K562 (cell line): ENCODE measurements at regions not wholly inside any gene's neighbourhood (a gene's known extent, or its start where the extent isn't known, plus 50 kb on each side); places are given as distances from the start of the nearest gene placed in this dataset.

Experiments used
- ARID1B ChIP-seq: fragments of 450-650 bp; IDR thresholded peaks from 2 replicates; pipeline ENCODE4 v1.6.1; 2016; ENCODE audit warnings: antibody characterized with exemption, mild to moderate bottlenecking, inconsistent platforms
- BHLHE40 ChIP-seq: IDR thresholded peaks from 2 replicates; pipeline ENCODE4 v1.6.1; 2011; ENCODE audit warnings: low read length, improper control_type of control experiment
- CREB1 ChIP-seq, 2 experiments: sonication (generic) in 1 of 2; formaldehyde crosslinking in 1 of 2; IDR thresholded peaks; 2 replicates each; pipeline versions ENCODE4 v1.6.1 to v1.8.0; 2012 to 2022; ENCODE audit warnings: inconsistent platforms in 1 of 2, mild to moderate bottlenecking in 1 of 2, missing genetic modification reagents in 1 of 2, moderate library complexity in 1 of 2
- CREBBP ChIP-seq: IDR thresholded peaks from one replicate; pipeline ENCODE4 v1.6.1; 2012; ENCODE audit warnings: low read depth, mild to moderate bottlenecking, control low read depth, inconsistent platforms, low read length
- HCFC1 ChIP-seq: IDR thresholded peaks from 2 replicates; pipeline ENCODE4 v1.6.1; 2012; ENCODE audit warnings: low read depth, low read length, improper control_type of control experiment
- MECOM ChIP-seq: fragments of 250-450 bp; sonication (Bioruptor Pico); IDR thresholded peaks from 2 replicates; pipeline ENCODE4 v1.8.0; 2022; ENCODE audit warnings: inconsistent platforms
- NR1H2 ChIP-seq: sonication (generic); formaldehyde crosslinking; IDR thresholded peaks from 2 replicates; pipeline ENCODE4 v1.4.0; 2020; ENCODE audit warnings: mild to moderate bottlenecking, missing genetic modification reagents
- THRAP3 ChIP-seq: fragments of 450-650 bp; IDR thresholded peaks from 2 replicates; pipeline ENCODE4 v1.6.1; 2016; ENCODE audit warnings: mild to moderate bottlenecking, inconsistent platforms, borderline replicate concordance
- YY1 ChIP-seq, 3 experiments: IDR thresholded peaks; 2 replicates each; pipeline ENCODE4 v1.6.1; 2011; ENCODE audit warnings: low read length in 2 of 3, mild to moderate bottlenecking in 2 of 3, moderate library complexity in 2 of 3, borderline replicate concordance in 1 of 3, control low read depth in 1 of 3, low read depth in 1 of 3; ENCODE audit not compliant: insufficient read depth in 3 of 3, insufficient replicate concordance in 2 of 3, control insufficient read depth in 1 of 3, insufficient read length in 1 of 3; ENCODE audit errors: extremely low read depth in 1 of 3
- ZNF24 ChIP-seq: fragments of 450-650 bp; IDR thresholded peaks from 2 replicates; pipeline ENCODE4 v1.6.1; 2016
- ZNF354B ChIP-seq: fragments of 250-450 bp; sonication (Bioruptor Pico); IDR thresholded peaks from 2 replicates; pipeline ENCODE4 v1.4.0; 2020
- ZNF76 ChIP-seq: fragments of 250-450 bp; sonication (Bioruptor Pico); IDR thresholded peaks from 2 replicates; pipeline ENCODE4 v1.4.0; 2020; ENCODE audit warnings: mild to moderate bottlenecking, moderate library complexity, borderline replicate concordance
- TF ChIP-seq, protein P1 (sequence below): sonication (generic); formaldehyde crosslinking; IDR thresholded peaks from 2 replicates; pipeline ENCODE4 v1.5.0; 2020; ENCODE audit warnings: missing genetic modification reagents
- TF ChIP-seq, protein P2 (sequence below), 3 experiments: IDR thresholded peaks in 2 of 3; conservative IDR thresholded peaks in 1 of 3; 2 replicates each; pipeline ENCODE4 v1.5.1; 2011 to 2012; ENCODE audit warnings: low read length in 3 of 3, mild to moderate bottlenecking in 3 of 3, control low read depth in 2 of 3, improper control_type of control experiment in 1 of 3, inconsistent platforms in 1 of 3, low read depth in 1 of 3, mixed read lengths in 1 of 3, moderate library complexity in 1 of 3; ENCODE audit not compliant: insufficient read depth in 2 of 3

DNA sequence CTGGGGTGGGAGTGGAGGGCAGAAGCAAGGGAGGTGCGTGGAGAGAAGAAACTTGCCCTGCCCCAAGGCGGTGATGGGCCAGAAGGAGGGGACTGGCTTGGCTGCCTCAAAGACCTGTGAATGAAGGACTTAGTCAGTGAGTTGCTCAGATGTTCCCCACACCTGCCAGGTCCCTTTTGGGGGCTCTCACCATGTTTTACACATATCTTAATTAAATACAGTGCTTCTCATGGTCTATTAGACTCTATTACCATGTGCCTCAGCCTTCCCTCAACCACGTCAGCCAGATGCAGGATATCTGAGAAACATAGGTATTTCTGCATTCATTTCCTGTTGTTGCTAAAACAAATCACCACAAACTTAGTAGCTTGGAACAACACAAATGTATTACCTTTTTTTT lies 429.5 kb downstream of the BUD13 start:
- no peak for TF ChIP-seq ZNF24
- TF ChIP-seq CREB1 (IDR thresholded peaks at IDR 0.05) = no peak
- TF ChIP-seq CREB1 (CRISPR knock-in tag; IDR thresholded peaks at IDR 0.05) = no peak
- TF ChIP-seq YY1 (IDR thresholded peaks at IDR 0.05; ENCODE audit: borderline replicate concordance in 1 of 3, control insufficient read depth in 1 of 3, extremely low read depth in 1 of 3, insufficient read depth in 3 of 3, insufficient read length in 1 of 3, insufficient replicate concordance in 2 of 3, low read depth in 1 of 3, low read length in 2 of 3) = no peak
- TF ChIP-seq CREBBP = no peak
- TF ChIP-seq, protein P1, sequence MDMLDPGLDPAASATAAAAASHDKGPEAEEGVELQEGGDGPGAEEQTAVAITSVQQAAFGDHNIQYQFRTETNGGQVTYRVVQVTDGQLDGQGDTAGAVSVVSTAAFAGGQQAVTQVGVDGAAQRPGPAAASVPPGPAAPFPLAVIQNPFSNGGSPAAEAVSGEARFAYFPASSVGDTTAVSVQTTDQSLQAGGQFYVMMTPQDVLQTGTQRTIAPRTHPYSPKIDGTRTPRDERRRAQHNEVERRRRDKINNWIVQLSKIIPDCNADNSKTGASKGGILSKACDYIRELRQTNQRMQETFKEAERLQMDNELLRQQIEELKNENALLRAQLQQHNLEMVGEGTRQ (CRISPR knock-in tag) = no peak
- TF ChIP-seq NR1H2 (CRISPR knock-in tag) = no peak
- TF ChIP-seq, protein P2, sequence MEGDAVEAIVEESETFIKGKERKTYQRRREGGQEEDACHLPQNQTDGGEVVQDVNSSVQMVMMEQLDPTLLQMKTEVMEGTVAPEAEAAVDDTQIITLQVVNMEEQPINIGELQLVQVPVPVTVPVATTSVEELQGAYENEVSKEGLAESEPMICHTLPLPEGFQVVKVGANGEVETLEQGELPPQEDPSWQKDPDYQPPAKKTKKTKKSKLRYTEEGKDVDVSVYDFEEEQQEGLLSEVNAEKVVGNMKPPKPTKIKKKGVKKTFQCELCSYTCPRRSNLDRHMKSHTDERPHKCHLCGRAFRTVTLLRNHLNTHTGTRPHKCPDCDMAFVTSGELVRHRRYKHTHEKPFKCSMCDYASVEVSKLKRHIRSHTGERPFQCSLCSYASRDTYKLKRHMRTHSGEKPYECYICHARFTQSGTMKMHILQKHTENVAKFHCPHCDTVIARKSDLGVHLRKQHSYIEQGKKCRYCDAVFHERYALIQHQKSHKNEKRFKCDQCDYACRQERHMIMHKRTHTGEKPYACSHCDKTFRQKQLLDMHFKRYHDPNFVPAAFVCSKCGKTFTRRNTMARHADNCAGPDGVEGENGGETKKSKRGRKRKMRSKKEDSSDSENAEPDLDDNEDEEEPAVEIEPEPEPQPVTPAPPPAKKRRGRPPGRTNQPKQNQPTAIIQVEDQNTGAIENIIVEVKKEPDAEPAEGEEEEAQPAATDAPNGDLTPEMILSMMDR (IDR thresholded peaks at IDR 0.05 in 2 of 3, conservative IDR thresholded peaks at IDR 0.05 in 1 of 3; ENCODE audit: insufficient read depth in 2 of 3, low read depth in 1 of 3, low read length in 3 of 3) = no peak
- no peak for TF ChIP-seq BHLHE40
- no peak for TF ChIP-seq HCFC1
- TF ChIP-seq ZNF76 (CRISPR knock-in tag) = no peak
- no peak for TF ChIP-seq MECOM (CRISPR knock-in tag)
- TF ChIP-seq ZNF354B = no peak
- no peak for TF ChIP-seq THRAP3
- no peak for TF ChIP-seq ARID1B
